ENCODE measurements at regions not wholly inside any gene's neighbourhood (a gene's known extent, or its start where the extent isn't known, plus 50 kb on each side); places are given as distances from the start of the nearest gene placed in this dataset.

DNA sequence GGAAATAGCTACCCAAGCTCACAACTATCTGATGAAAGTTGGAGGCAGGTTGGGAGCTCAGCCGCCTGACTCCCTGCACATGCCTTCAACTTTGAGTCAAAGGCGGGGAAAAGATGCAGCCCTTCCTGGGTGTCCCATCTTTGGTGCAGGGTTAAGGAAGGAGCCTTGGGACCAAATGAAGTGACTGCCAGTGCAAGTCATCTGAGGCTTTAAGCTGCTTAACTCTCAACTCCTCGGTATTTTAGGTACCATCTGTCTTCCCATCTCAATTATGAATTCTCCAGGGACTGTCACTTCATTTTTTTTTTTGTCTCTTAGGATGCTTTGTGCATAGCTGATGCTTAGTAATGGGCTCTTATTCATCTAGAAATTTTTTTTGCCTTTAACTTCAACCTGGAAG lies 408.8 kb upstream of the C2CD4B start (continued):
- TF ChIP-seq RAD21 (IDR thresholded peaks at IDR 0.05), result no peak
- no peak for TF ChIP-seq FOXA2 (IDR thresholded peaks at IDR 0.05)
- no peak for TF ChIP-seq NR2F2 (IDR thresholded peaks at IDR 0.05)
- TF ChIP-seq TAF1 (conservative IDR thresholded peaks at IDR 0.05), result no peak
- TF ChIP-seq, protein P1, sequence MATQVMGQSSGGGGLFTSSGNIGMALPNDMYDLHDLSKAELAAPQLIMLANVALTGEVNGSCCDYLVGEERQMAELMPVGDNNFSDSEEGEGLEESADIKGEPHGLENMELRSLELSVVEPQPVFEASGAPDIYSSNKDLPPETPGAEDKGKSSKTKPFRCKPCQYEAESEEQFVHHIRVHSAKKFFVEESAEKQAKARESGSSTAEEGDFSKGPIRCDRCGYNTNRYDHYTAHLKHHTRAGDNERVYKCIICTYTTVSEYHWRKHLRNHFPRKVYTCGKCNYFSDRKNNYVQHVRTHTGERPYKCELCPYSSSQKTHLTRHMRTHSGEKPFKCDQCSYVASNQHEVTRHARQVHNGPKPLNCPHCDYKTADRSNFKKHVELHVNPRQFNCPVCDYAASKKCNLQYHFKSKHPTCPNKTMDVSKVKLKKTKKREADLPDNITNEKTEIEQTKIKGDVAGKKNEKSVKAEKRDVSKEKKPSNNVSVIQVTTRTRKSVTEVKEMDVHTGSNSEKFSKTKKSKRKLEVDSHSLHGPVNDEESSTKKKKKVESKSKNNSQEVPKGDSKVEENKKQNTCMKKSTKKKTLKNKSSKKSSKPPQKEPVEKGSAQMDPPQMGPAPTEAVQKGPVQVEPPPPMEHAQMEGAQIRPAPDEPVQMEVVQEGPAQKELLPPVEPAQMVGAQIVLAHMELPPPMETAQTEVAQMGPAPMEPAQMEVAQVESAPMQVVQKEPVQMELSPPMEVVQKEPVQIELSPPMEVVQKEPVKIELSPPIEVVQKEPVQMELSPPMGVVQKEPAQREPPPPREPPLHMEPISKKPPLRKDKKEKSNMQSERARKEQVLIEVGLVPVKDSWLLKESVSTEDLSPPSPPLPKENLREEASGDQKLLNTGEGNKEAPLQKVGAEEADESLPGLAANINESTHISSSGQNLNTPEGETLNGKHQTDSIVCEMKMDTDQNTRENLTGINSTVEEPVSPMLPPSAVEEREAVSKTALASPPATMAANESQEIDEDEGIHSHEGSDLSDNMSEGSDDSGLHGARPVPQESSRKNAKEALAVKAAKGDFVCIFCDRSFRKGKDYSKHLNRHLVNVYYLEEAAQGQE (IDR thresholded peaks at IDR 0.05), result no peak
- TF ChIP-seq YY1 (IDR thresholded peaks at IDR 0.05), result no peak

DNA sequence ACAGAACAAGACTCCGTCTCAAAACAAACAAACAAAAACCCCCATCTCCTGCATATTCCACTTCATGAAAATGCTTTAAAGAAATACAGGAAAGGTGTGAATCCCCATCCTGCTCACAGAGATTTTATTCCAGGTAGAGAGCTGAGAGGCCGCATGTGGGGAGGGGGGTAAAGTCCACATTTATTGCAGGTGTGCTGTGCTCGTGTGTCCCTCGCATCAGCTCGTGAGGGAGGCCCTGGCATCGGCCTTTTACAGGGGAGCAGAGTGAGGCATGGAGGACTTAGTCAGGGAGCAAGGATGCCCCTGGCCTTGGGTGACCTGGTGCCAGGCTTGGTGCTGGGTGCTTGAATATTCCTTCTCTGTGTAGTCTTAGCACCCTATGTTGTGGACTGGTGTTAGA lies 413.5 kb upstream of the C2CD4B start:
- DNase-seq (ENCODE audit: low spot score), result no peak

More for the DNA sequence above, 413.5 kb upstream of the C2CD4B start:
- TF ChIP-seq, protein P2, sequence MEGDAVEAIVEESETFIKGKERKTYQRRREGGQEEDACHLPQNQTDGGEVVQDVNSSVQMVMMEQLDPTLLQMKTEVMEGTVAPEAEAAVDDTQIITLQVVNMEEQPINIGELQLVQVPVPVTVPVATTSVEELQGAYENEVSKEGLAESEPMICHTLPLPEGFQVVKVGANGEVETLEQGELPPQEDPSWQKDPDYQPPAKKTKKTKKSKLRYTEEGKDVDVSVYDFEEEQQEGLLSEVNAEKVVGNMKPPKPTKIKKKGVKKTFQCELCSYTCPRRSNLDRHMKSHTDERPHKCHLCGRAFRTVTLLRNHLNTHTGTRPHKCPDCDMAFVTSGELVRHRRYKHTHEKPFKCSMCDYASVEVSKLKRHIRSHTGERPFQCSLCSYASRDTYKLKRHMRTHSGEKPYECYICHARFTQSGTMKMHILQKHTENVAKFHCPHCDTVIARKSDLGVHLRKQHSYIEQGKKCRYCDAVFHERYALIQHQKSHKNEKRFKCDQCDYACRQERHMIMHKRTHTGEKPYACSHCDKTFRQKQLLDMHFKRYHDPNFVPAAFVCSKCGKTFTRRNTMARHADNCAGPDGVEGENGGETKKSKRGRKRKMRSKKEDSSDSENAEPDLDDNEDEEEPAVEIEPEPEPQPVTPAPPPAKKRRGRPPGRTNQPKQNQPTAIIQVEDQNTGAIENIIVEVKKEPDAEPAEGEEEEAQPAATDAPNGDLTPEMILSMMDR (IDR thresholded peaks at IDR 0.05; ENCODE audit: low read depth, low read length, missing input control), result no peak
- no peak for TF ChIP-seq NR2F2 (IDR thresholded peaks at IDR 0.05)
- TF ChIP-seq SP1 (IDR thresholded peaks at IDR 0.05), result no peak
- TF ChIP-seq, protein P3, sequence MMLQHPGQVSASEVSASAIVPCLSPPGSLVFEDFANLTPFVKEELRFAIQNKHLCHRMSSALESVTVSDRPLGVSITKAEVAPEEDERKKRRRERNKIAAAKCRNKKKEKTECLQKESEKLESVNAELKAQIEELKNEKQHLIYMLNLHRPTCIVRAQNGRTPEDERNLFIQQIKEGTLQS (IDR thresholded peaks at IDR 0.05), result no peak
- no peak for TF ChIP-seq EGR1 (IDR thresholded peaks at IDR 0.05; ENCODE audit: low read depth in 2 of 2)
- no peak for TF ChIP-seq YY1 (IDR thresholded peaks at IDR 0.05)
- TF ChIP-seq, protein P4, sequence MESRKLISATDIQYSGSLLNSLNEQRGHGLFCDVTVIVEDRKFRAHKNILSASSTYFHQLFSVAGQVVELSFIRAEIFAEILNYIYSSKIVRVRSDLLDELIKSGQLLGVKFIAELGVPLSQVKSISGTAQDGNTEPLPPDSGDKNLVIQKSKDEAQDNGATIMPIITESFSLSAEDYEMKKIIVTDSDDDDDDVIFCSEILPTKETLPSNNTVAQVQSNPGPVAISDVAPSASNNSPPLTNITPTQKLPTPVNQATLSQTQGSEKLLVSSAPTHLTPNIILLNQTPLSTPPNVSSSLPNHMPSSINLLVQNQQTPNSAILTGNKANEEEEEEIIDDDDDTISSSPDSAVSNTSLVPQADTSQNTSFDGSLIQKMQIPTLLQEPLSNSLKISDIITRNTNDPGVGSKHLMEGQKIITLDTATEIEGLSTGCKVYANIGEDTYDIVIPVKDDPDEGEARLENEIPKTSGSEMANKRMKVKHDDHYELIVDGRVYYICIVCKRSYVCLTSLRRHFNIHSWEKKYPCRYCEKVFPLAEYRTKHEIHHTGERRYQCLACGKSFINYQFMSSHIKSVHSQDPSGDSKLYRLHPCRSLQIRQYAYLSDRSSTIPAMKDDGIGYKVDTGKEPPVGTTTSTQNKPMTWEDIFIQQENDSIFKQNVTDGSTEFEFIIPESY (IDR thresholded peaks at IDR 0.05), result no peak
- no peak for TF ChIP-seq FOXA2 (IDR thresholded peaks at IDR 0.05)
- TF ChIP-seq RAD21 (IDR thresholded peaks at IDR 0.05), result no peak
- no peak for TF ChIP-seq TAF1 (conservative IDR thresholded peaks at IDR 0.05)
- no peak for TF ChIP-seq JUND (IDR thresholded peaks at IDR 0.05)
- TF ChIP-seq GABPA (IDR thresholded peaks at IDR 0.05 in 1 of 2, conservative IDR thresholded peaks at IDR 0.05 in 1 of 2), result no peak
- TF ChIP-seq, protein P5, sequence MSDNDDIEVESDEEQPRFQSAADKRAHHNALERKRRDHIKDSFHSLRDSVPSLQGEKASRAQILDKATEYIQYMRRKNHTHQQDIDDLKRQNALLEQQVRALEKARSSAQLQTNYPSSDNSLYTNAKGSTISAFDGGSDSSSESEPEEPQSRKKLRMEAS (IDR thresholded peaks at IDR 0.05), result no peak
- TF ChIP-seq RXRA (IDR thresholded peaks at IDR 0.05), result no peak
- TF ChIP-seq HNF4G (IDR thresholded peaks at IDR 0.05), result no peak
- WGBS, result 83% methylated on average over 6 of the region's 6 CpGs
- H3K36me3 ChIP-seq (ENCODE audit: control insufficient read depth in 4 of 4, insufficient read depth in 3 of 4, low read depth in 1 of 4, low read length in 3 of 4), result no peaks in the 10 kb centered on the region
- H3K27ac ChIP-seq (ENCODE audit: low read depth in 1 of 2, low read length in 2 of 2), result no peak overlapping the region
- H3K4me1 ChIP-seq (ENCODE audit: control insufficient read depth in 4 of 4, insufficient read depth in 4 of 4, low read length in 3 of 4), result no peaks in the 10 kb centered on the region
- H3K4me3 ChIP-seq (ENCODE audit: low read depth in 1 of 3, low read length in 3 of 3), result no peak overlapping the region
- no peak overlapping the region for H3K9ac ChIP-seq (ENCODE audit: low read depth in 1 of 2, low read length in 2 of 2)
- peaks cover 0 to 6% (median 3%) of the 10 kb centered on the region in 4 donors for H3K27me3 ChIP-seq (ENCODE audit: control insufficient read depth in 4 of 4, insufficient read depth in 4 of 4, low read length in 3 of 4)
- no peaks in the 10 kb centered on the region for H3K9me3 ChIP-seq (ENCODE audit: control insufficient read depth in 4 of 4, low read length in 3 of 4)

All from liver (tissue), 8 donors.